Liver (tissue), 3 donors: ENCODE measurements at regions not wholly inside any gene's neighbourhood (a gene's known extent, or its start where the extent isn't known, plus 50 kb on each side); places are given as distances from the start of the nearest gene placed in this dataset.

Source experiments
- CTCF ChIP-seq: fragments of 150-350 bp; IDR thresholded peaks from 2 replicates; pipeline ENCODE4 v1.5.1; 2017; ENCODE audit warnings: improper control_type of control experiment, low read depth, low read length; ENCODE audit not compliant: missing input control
- REST ChIP-seq: IDR thresholded peaks from 2 replicates; pipeline ENCODE4 v1.6.1; 2016; ENCODE audit warnings: antibody characterized with exemption, mild to moderate bottlenecking
- SP1 ChIP-seq: IDR thresholded peaks from 2 replicates; pipeline ENCODE4 v1.6.1; 2018; ENCODE audit warnings: antibody characterized with exemption, mild to moderate bottlenecking
- donor health status: healthy.
- donor health status: healthy.

GRCh38 chr19:13634658-13635057 lies 128.4 kb upstream of the CACNA1A start:
- no peak for TF ChIP-seq CTCF
- no peak for TF ChIP-seq SP1
- no peak for TF ChIP-seq REST
